Epithelial cell of esophagus (primary cell): ENCODE measurements at regions not wholly inside any gene's neighbourhood (a gene's known extent, or its start where the extent isn't known, plus 50 kb on each side); places are given as distances from the start of the nearest gene placed in this dataset.

Experiments used
- DNase-seq: peaks from one replicate; pipeline ENCODE4 v3.0.0; 2010; ENCODE audit warnings: low read depth
- H3K4me3 ChIP-seq: 2 replicates; pipeline ENCODE4 v1.5.1; 2011; ENCODE audit warnings: mild to moderate bottlenecking, low read length, control low read depth
- TF ChIP-seq, protein P1 (sequence below): IDR thresholded peaks from 2 replicates; pipeline ENCODE4 v1.5.1; 2011; ENCODE audit warnings: low read depth, mild to moderate bottlenecking, low read length, control low read depth, inconsistent platforms; ENCODE audit not compliant: insufficient read depth; ENCODE audit errors: missing control alignments

GRCh38 chrX:28223991-28224390 lies 242.7 kb upstream of the DCAF8L1 start:
- no peak for DNase-seq
- H3K4me3 ChIP-seq: no peak overlapping the region
- TF ChIP-seq, protein P1, sequence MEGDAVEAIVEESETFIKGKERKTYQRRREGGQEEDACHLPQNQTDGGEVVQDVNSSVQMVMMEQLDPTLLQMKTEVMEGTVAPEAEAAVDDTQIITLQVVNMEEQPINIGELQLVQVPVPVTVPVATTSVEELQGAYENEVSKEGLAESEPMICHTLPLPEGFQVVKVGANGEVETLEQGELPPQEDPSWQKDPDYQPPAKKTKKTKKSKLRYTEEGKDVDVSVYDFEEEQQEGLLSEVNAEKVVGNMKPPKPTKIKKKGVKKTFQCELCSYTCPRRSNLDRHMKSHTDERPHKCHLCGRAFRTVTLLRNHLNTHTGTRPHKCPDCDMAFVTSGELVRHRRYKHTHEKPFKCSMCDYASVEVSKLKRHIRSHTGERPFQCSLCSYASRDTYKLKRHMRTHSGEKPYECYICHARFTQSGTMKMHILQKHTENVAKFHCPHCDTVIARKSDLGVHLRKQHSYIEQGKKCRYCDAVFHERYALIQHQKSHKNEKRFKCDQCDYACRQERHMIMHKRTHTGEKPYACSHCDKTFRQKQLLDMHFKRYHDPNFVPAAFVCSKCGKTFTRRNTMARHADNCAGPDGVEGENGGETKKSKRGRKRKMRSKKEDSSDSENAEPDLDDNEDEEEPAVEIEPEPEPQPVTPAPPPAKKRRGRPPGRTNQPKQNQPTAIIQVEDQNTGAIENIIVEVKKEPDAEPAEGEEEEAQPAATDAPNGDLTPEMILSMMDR: no peak

GRCh38 chrX:28223469-28223868 lies 242.2 kb upstream of the DCAF8L1 start:
- no peak for DNase-seq
- TF ChIP-seq, protein P1: no peak
- H3K4me3 ChIP-seq: no peak overlapping the region

DNA sequence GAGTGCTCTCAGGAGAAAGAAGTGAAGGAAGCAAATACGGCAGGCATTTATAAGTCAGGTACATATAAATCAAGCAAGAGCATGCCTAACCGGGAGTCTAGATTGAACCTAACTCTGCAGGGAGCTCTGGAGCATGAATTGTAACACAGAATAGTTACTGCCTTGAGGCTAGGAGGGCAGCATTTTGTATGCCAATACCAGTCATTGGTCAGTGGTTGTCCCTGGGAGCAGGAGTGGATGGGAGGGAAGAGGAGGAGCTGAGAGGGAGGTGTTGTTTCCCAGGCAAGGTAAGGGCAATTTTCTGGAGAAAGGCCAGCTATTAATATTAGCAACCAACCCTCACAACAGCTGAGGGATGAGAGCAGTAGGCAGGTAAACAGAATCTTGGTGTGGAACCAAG lies 224.7 kb upstream of the DCAF8L1 start:
- TF ChIP-seq, protein P1: no peak
- peak; percentile 47 for DNase-seq
- H3K4me3 ChIP-seq: peak overlapping the region; percentile 27

DNA sequence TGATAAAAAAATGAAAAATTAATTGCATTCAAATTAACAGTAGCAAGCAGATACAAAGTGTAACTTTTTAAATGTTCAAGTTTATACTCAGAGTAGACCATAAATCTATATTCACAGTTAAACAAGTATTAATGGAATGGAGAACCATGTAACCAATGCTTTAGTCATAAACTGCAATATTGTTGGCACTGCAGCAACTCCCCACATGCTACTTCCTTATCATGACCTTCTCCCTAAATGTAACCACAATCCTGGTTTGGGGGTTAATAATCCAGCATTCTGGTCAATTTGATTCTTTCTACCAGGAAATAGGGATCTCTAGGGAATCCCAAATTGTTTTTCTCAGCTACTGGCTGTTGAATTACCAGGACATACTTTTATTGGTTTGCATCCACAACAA lies 223.9 kb upstream of the DCAF8L1 start:
- TF ChIP-seq, protein P1: no peak
- no peak overlapping the region for H3K4me3 ChIP-seq
- DNase-seq: peak; percentile 9

GRCh38 chrX:28189011-28189410 lies 207.8 kb upstream of the DCAF8L1 start:
- no peak overlapping the region for H3K4me3 ChIP-seq
- DNase-seq: peak; percentile 82
- TF ChIP-seq, protein P1: no peak

GRCh38 chrX:28188526-28188925 lies 207.3 kb upstream of the DCAF8L1 start:
- H3K4me3 ChIP-seq: no peak overlapping the region
- peak; percentile 18 for DNase-seq
- TF ChIP-seq, protein P1: no peak

DNA sequence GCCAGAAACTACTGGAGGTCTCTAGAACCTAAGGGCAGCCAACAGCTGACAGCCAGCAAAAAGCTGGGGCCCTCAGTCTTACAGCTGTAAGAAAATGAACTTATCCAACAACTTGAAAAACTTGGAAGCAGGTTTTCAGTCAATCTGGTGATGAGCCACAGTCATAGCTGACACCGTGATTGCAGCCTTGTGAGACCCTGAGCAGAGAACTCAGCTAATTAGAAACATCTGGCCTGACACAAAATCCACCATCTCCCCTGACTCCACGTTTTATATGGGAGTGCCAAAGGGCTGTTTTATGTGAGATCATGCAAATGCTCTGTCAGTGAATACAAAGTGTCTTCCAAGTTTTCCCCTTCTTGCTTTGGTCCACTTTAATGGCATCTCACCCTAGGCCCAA lies 198.8 kb upstream of the DCAF8L1 start:
- DNase-seq: no peak
- H3K4me3 ChIP-seq: no peak overlapping the region

More for the DNA sequence above, 198.8 kb upstream of the DCAF8L1 start:
- TF ChIP-seq, protein P1: no peak
